GM12878 (cell line): ENCODE measurements at regions not wholly inside any gene's neighbourhood (a gene's known extent, or its start where the extent isn't known, plus 50 kb on each side); places are given as distances from the start of the nearest gene placed in this dataset.

ENCODE experiments used
- ATAC-seq: fragments of 200-7000 bp; cut with Tn5 transposase; 3 replicates; pipeline ENCODE4 v1.9.1; 2020; ENCODE audit warnings: mild to moderate bottlenecking, moderate library complexity
- BruUV-seq: library from RNA; stranded (reverse); fragments of 400-500 nt; replicated peaks from 2 replicates; lab custom pipeline; 2021; lab: Mats Ljungman, UMichigan
- CTCF ChIA-PET: fragments of 300-600 bp; sonication (Branson Sonifier 250); formaldehyde crosslinking; extraction: SDS; loops from one replicate; lab custom pipeline; 2021; ENCODE audit warnings: inconsistent platforms; lab: Yijun Ruan, JAX
- POLR2A ChIA-PET: fragments of 350-600 bp; formaldehyde crosslinking; extraction: SDS; loops from one replicate; lab custom pipeline; 2021; ENCODE audit warnings: inconsistent platforms; lab: Charles Lee
- RAD21 ChIA-PET: fragments of 300-600 bp; sonication (Branson Sonifier 250); formaldehyde crosslinking; loops from one replicate; lab custom pipeline; 2023; ENCODE audit warnings: antibody characterized with exemption; ENCODE audit not compliant: unreplicated experiment; lab: Charles Lee
- SMC1A ChIA-PET: fragments of 300-600 bp; sonication (Branson Sonifier 250); formaldehyde crosslinking; loops from one replicate; lab custom pipeline; 2023; ENCODE audit not compliant: unreplicated experiment, uncharacterized antibody; lab: Charles Lee
- DNase-seq: peaks from one replicate; pipeline ENCODE4 v3.0.0-alpha.2; 2011; ENCODE audit warnings: low read depth, low spot score
- FAIRE-seq: peaks from 3 replicates; lab custom pipeline; 2011; peaks lifted over from hg19 to GRCh38; lab: Jason Lieb, UNC
- H2AFZ ChIP-seq: 2 replicates; pipeline ENCODE4 v1.6.0; 2011; ENCODE audit warnings: low read depth, low read length, control low read depth; ENCODE audit not compliant: control insufficient read depth
- H3K27ac ChIP-seq: 2 replicates; pipeline ENCODE4 v1.5.1; 2011; ENCODE audit warnings: control low read depth; ENCODE audit not compliant: control insufficient read depth, insufficient read depth
- H3K27me3 ChIP-seq, 2 experiments: replicated peaks in 1 of 2; 2 replicates each; pipeline versions ENCODE4 v1.6.0 to v1.6.1; 2011; ENCODE audit warnings: low read length in 1 of 2; ENCODE audit not compliant: control insufficient read depth in 2 of 2, insufficient read depth in 2 of 2
- H3K36me3 ChIP-seq, 2 experiments: 2 replicates each; pipeline ENCODE4 v1.5.1; 2011; ENCODE audit warnings: low read length in 1 of 2; ENCODE audit not compliant: control insufficient read depth in 2 of 2, insufficient read depth in 2 of 2
- H3K4me1 ChIP-seq: 2 replicates; pipeline ENCODE4 v1.6.1; 2011; ENCODE audit warnings: mild to moderate bottlenecking, low read length, moderate library complexity, mixed read lengths; ENCODE audit not compliant: control insufficient read depth, insufficient read depth
- H3K4me2 ChIP-seq: 2 replicates; pipeline ENCODE4 v1.6.0; 2011; ENCODE audit warnings: control low read depth; ENCODE audit not compliant: control insufficient read depth, insufficient read depth
- H3K4me3 ChIP-seq: fragments of 200-600 bp; sonication (generic); 2 replicates; pipeline ENCODE4 v1.5.1; 2016
- H3K79me2 ChIP-seq: 2 replicates; pipeline ENCODE4 v1.6.0; 2011; ENCODE audit warnings: low read length; ENCODE audit not compliant: control insufficient read depth, insufficient read depth
- H3K9ac ChIP-seq: 2 replicates; pipeline ENCODE4 v1.8.0; 2011; ENCODE audit warnings: low read length, control low read depth, mixed read lengths; ENCODE audit not compliant: control insufficient read depth, insufficient read depth
- H3K9me3 ChIP-seq: replicated peaks from 3 replicates; pipeline ENCODE4 v1.5.1; 2011; ENCODE audit warnings: mild to moderate bottlenecking, low read length; ENCODE audit not compliant: control insufficient read depth, insufficient read depth
- H4K20me1 ChIP-seq: 2 replicates; pipeline ENCODE4 v1.6.0; 2011; ENCODE audit not compliant: control insufficient read depth, insufficient read depth
- ATF7 ChIP-seq: fragments of 450-650 bp; IDR thresholded peaks from 2 replicates; pipeline ENCODE4 v1.6.1; 2016; ENCODE audit warnings: low read depth, mild to moderate bottlenecking
- EGR1 ChIP-seq, 2 experiments: IDR thresholded peaks; 1 replicate in 1 of 2; 2 replicates in 1 of 2; pipeline ENCODE4 v1.6.1; 2011 to 2012; ENCODE audit warnings: low read depth in 2 of 2, low read length in 2 of 2, borderline replicate concordance in 1 of 2, mild to moderate bottlenecking in 1 of 2, moderate library complexity in 1 of 2
- JUND ChIP-seq: IDR thresholded peaks from 2 replicates; pipeline ENCODE4 v1.6.1; 2012; ENCODE audit warnings: low read depth, mild to moderate bottlenecking, low read length, improper control_type of control experiment, moderate library complexity
- KDM1A ChIP-seq: fragments of 200-600 bp; sonication (generic); IDR thresholded peaks from 2 replicates; pipeline ENCODE4 v1.6.1; 2016; ENCODE audit warnings: borderline replicate concordance
- MEF2A ChIP-seq: IDR thresholded peaks from 2 replicates; pipeline ENCODE4 v1.6.1; 2011; ENCODE audit warnings: low read depth, mild to moderate bottlenecking, low read length, moderate library complexity; ENCODE audit not compliant: insufficient read depth
- NR2F1 ChIP-seq: fragments of 450-650 bp; conservative IDR thresholded peaks from 2 replicates; pipeline ENCODE4 v1.6.1; 2017; ENCODE audit warnings: mild to moderate bottlenecking
- TAF1 ChIP-seq: IDR thresholded peaks from 2 replicates; pipeline ENCODE4 v1.6.1; 2011; ENCODE audit warnings: mild to moderate bottlenecking, low read depth, low read length, borderline replicate concordance
- WGBS: methylation state at CpG from one replicate; pipeline ENCODE4 v1.1.6; 2016; ENCODE audit warnings: low lambda C conversion rate; ENCODE audit not compliant: insufficient replicate concordance, insufficient coverage; ENCODE audit errors: missing lambda C conversion rate; 5-methylcytosine and 5-hydroxymethylcytosine counted together
- in situ Hi-C: fragments of 300-500 bp; cut with MboI; formaldehyde crosslinking; loops from 9 replicates; pipeline ENCODE4 v1.14.3; 2018; ENCODE audit warnings: mixed read lengths
- intact Hi-C: fragments of 100-400 bp; cut with micrococcal nuclease; formaldehyde crosslinking; loops from one replicate; pipeline ENCODE4 v1.14.2; 2022; ENCODE audit not compliant: unreplicated experiment
- TF ChIP-seq, protein P1 (sequence below): fragments of 450-650 bp; IDR thresholded peaks from 2 replicates; pipeline ENCODE4 v1.6.1; 2014; ENCODE audit warnings: mild to moderate bottlenecking
- TF ChIP-seq, protein P2 (sequence below): fragments of 450-650 bp; IDR thresholded peaks from 2 replicates; pipeline ENCODE4 v1.6.1; 2017; ENCODE audit warnings: mild to moderate bottlenecking, moderate library complexity
- TF ChIP-seq, protein P3 (sequence below): IDR thresholded peaks from 2 replicates; pipeline ENCODE4 v1.6.1; 2011; ENCODE audit warnings: borderline replicate concordance, low read depth, mild to moderate bottlenecking, moderate library complexity, mixed read lengths, low read length; ENCODE audit not compliant: insufficient read depth; ENCODE audit errors: extremely low read length
- TF ChIP-seq, protein P4 (sequence below): IDR thresholded peaks from 2 replicates; pipeline ENCODE4 v1.6.1; 2011; ENCODE audit warnings: mild to moderate bottlenecking, low read depth, low read length, moderate library complexity; ENCODE audit not compliant: insufficient replicate concordance
- TF ChIP-seq, protein P5 (sequence below): fragments of 450-650 bp; conservative IDR thresholded peaks from 2 replicates; pipeline ENCODE4 v1.6.1; 2017; ENCODE audit warnings: mild to moderate bottlenecking, moderate library complexity

DNA sequence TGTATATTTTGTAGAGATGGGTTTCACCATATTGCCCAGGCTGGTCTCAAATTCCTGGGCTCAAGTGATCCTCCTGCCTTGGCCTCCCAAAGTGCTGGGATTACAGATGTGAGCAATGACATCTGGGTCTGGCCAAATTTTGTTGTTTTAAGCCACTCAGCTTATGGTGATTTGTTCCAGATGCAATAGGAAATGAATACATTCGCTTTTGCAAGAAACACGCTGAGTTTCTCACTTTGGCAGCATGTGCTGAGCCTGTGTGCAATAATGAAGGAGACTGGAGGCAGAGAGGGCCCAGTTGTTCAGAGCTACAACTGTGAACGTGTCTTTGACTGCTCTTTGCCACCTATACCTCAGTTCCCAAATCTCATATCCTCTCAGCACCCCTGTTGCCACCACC is 56.4 kb downstream of the KIF4B start:
- Histone ChIP-seq H3K27ac (no peak overlapping the region), H3K4me2 (no peak overlapping the region), H3K36me3 (no peaks in the 10 kb centered on the region), H3K9ac (no peak overlapping the region), H2AFZ (no peak overlapping the region), H3K4me1 (0 out of 2 replicates have a peak, but pooled peaks cover 5% of the 10 kb centered on the region), H4K20me1 (no peaks in the 10 kb centered on the region), H3K79me2 (no peaks in the 10 kb centered on the region), H3K9me3 (no peaks in the 10 kb centered on the region), H3K27me3 (no peaks in the 10 kb centered on the region), H3K4me3 (no peak overlapping the region)
- ChIA-PET CTCF (no interaction called here), RAD21 (no interaction called here), SMC1A (interaction anchor here (1.5 kb wide), 1 partner anchor 22 kb away, joined by 3 read pairs; no protein-coding TSS in a partner anchor), POLR2A (no interaction called here)
- no peak for ATAC-seq
- in situ Hi-C loops (no loop called here), intact Hi-C loops (no loop called here)
- WGBS, result 28% methylated on average over 3 of the region's 3 CpGs
- no peak for DNase-seq
- TF ChIP-seq JUND (no peak), TAF1 (no peak), NR2F1 (no peak), MEF2A (no peak), EGR1 (IDR thresholded peaks at IDR 0.05; ENCODE audit: borderline replicate concordance in 1 of 2, low read depth in 2 of 2, low read length in 2 of 2) (no peak), KDM1A (no peak), ATF7 (no peak)
- TF ChIP-seq, protein P1, sequence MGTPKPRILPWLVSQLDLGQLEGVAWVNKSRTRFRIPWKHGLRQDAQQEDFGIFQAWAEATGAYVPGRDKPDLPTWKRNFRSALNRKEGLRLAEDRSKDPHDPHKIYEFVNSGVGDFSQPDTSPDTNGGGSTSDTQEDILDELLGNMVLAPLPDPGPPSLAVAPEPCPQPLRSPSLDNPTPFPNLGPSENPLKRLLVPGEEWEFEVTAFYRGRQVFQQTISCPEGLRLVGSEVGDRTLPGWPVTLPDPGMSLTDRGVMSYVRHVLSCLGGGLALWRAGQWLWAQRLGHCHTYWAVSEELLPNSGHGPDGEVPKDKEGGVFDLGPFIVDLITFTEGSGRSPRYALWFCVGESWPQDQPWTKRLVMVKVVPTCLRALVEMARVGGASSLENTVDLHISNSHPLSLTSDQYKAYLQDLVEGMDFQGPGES, result no peak
- TF ChIP-seq, protein P2, sequence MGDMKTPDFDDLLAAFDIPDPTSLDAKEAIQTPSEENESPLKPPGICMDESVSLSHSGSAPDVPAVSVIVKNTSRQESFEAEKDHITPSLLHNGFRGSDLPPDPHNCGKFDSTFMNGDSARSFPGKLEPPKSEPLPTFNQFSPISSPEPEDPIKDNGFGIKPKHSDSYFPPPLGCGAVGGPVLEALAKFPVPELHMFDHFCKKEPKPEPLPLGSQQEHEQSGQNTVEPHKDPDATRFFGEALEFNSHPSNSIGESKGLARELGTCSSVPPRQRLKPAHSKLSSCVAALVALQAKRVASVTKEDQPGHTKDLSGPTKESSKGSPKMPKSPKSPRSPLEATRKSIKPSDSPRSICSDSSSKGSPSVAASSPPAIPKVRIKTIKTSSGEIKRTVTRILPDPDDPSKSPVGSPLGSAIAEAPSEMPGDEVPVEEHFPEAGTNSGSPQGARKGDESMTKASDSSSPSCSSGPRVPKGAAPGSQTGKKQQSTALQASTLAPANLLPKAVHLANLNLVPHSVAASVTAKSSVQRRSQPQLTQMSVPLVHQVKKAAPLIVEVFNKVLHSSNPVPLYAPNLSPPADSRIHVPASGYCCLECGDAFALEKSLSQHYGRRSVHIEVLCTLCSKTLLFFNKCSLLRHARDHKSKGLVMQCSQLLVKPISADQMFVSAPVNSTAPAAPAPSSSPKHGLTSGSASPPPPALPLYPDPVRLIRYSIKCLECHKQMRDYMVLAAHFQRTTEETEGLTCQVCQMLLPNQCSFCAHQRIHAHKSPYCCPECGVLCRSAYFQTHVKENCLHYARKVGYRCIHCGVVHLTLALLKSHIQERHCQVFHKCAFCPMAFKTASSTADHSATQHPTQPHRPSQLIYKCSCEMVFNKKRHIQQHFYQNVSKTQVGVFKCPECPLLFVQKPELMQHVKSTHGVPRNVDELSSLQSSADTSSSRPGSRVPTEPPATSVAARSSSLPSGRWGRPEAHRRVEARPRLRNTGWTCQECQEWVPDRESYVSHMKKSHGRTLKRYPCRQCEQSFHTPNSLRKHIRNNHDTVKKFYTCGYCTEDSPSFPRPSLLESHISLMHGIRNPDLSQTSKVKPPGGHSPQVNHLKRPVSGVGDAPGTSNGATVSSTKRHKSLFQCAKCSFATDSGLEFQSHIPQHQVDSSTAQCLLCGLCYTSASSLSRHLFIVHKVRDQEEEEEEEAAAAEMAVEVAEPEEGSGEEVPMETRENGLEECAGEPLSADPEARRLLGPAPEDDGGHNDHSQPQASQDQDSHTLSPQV, result no peak
- TF ChIP-seq, protein P3, sequence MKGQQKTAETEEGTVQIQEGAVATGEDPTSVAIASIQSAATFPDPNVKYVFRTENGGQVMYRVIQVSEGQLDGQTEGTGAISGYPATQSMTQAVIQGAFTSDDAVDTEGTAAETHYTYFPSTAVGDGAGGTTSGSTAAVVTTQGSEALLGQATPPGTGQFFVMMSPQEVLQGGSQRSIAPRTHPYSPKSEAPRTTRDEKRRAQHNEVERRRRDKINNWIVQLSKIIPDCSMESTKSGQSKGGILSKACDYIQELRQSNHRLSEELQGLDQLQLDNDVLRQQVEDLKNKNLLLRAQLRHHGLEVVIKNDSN, result no peak
- TF ChIP-seq, protein P4, sequence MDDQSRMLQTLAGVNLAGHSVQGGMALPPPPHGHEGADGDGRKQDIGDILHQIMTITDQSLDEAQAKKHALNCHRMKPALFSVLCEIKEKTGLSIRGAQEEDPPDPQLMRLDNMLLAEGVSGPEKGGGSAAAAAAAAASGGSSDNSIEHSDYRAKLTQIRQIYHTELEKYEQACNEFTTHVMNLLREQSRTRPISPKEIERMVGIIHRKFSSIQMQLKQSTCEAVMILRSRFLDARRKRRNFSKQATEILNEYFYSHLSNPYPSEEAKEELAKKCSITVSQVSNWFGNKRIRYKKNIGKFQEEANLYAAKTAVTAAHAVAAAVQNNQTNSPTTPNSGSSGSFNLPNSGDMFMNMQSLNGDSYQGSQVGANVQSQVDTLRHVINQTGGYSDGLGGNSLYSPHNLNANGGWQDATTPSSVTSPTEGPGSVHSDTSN, result no peak
- TF ChIP-seq, protein P5, sequence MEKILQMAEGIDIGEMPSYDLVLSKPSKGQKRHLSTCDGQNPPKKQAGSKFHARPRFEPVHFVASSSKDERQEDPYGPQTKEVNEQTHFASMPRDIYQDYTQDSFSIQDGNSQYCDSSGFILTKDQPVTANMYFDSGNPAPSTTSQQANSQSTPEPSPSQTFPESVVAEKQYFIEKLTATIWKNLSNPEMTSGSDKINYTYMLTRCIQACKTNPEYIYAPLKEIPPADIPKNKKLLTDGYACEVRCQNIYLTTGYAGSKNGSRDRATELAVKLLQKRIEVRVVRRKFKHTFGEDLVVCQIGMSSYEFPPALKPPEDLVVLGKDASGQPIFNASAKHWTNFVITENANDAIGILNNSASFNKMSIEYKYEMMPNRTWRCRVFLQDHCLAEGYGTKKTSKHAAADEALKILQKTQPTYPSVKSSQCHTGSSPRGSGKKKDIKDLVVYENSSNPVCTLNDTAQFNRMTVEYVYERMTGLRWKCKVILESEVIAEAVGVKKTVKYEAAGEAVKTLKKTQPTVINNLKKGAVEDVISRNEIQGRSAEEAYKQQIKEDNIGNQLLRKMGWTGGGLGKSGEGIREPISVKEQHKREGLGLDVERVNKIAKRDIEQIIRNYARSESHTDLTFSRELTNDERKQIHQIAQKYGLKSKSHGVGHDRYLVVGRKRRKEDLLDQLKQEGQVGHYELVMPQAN, result no peak
- FAIRE-seq, result no peak
- no TSS peak for BruUV-seq
